ENCODE measurements at regions not wholly inside any gene's neighbourhood (a gene's known extent, or its start where the extent isn't known, plus 50 kb on each side); places are given as distances from the start of the nearest gene placed in this dataset.

DNA sequence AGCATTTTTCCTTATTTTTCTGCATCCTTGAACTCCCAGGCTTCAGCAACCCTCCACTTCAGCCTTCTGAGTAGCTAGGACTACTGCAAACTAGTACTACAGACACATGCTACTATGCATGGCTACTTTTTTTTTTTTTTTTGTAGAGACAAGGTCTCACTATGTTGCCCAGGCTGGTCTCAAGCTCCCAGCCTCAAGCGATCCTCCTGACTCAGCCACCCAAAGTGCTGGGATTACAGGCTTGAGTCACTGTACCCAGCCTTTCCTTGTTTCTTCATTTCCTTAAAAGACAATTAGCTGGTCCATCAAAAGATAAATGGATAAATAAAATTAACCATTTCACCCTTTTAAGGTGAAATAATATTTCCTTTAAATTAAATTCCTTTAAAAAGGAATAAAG lies 205.8 kb downstream of the SPTSSA start:
- no peak overlapping the region for H3K4me3 ChIP-seq (ENCODE audit: low read length)
- DNase-seq (ENCODE audit: low read depth, low spot score): no peak

DNA sequence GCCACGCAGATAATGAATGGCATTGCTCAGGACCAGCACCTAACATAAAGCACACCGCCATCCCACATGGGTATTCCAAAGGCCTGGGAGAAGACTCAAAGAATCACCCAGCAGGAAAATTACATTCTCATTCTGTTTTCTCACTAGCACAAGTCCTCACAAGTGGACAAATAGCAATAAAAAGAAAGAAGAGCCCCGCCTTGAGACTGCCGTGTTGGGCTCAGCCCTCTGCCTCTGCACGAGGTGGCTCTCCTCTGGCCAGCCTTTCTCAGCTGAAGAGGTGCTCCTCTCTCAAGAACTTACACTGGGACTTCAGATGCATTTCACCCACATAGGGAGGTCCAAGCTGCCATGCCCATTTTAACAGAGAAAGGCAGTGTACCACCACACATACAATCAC lies 207.5 kb downstream of the SPTSSA start:
- no peak for DNase-seq (ENCODE audit: low read depth, low spot score)
- H3K4me3 ChIP-seq (ENCODE audit: low read length): no peak overlapping the region

DNA sequence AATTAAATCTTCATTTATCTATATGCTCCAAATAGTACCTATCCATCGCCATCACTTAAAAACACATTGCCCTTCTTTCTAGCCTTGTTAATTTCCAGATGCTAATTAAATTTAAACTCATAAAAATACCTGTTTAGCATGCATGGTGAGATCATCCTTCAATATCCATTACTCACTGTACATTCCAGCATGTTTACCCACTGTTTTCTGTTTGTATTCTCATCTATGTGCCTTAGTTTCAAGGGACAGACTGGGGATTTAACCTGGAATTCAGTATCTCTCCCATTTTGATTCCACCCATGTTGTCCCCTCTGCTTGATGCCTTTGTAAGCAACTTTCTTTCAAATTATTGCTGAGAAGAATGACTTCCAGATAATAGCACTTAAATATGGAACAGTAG lies 208.0 kb downstream of the SPTSSA start:
- DNase-seq (ENCODE audit: low read depth, low spot score): no peak
- H3K4me3 ChIP-seq (ENCODE audit: low read length): no peak overlapping the region

DNA sequence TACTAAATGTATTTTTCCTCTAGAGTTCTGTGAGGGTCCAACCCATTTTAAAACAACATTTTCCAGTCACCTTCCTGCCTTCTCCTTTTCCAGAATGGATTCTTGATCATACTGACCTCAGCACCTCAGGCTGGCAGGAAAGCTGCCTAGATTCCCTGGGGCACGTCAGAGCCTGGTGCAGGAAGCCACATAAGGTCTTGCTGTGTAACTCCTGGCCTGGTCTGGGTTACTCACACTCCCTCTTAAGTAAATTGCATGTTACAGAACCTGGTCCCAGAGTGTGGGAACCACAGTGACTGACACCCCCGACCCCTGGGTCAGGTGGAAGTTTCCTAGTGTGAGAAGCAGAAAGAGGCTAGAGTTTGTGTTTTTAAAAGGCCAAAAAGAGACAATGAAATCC lies 209.8 kb downstream of the SPTSSA start:
- no peak for DNase-seq (ENCODE audit: low read depth, low spot score)
- no peak overlapping the region for H3K4me3 ChIP-seq (ENCODE audit: low read length)

DNA sequence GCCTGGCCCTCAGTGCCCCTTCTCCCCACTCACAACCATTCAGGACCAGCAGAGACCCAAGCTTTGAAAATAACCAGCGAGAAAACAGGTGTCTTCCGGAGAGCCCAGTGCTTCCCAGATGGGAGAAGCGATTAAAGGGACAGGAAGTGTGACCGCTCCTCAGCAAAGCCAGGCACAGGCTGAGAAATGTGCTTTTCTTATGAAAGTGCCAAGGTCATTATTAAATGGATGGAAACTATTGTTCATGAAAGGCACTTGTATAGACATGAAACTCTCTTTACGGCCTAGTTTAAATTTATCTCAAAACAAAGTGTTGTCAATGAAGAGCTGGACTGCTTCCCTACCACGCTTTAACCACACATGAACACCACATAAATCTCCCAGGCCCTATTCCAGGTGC lies 210.4 kb downstream of the SPTSSA start:
- no peak for DNase-seq (ENCODE audit: low read depth, low spot score)
- H3K4me3 ChIP-seq (ENCODE audit: low read length): no peak overlapping the region

DNA sequence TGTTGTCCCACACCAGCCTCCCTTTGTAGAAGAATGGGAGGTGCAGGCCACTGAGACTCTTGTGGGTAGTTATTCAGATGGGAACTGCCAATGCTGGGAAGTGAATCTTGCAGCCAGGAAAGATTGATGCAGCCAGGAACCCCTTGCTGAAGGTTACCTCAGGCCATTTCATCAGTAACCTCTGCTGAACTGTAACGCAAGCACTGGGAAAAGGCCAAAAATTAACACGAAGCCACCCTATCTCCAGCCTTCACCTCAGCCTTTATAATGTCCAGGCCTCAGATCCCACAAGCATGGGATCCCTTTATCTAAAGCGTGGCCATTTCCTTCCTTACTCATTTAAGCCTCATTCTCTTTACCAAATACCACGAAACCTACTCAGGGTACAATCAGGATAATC lies 211.1 kb downstream of the SPTSSA start:
- DNase-seq (ENCODE audit: low read depth, low spot score): no peak
- H3K4me3 ChIP-seq (ENCODE audit: low read length): no peak overlapping the region

DNA sequence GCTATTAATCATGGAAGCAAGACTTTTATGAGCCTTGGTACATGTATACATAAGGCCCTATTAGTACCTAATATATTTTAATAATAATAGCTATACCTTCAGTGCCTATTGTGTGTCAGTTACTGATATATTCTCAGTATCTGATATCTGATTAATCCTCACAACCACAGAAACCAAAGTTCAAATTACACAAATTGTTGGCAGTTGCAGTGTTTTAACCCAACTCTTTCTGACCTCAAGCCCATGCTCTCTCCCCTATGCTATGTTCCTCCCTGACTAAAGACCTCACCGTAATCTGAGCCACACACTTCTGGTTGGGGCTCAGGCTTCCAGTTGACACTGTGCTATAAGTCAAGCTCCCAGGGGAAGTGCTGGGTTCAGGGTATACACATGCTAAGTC lies 214.4 kb downstream of the SPTSSA start:
- no peak overlapping the region for H3K4me3 ChIP-seq (ENCODE audit: low read length)
- DNase-seq (ENCODE audit: low read depth, low spot score): no peak

DNA sequence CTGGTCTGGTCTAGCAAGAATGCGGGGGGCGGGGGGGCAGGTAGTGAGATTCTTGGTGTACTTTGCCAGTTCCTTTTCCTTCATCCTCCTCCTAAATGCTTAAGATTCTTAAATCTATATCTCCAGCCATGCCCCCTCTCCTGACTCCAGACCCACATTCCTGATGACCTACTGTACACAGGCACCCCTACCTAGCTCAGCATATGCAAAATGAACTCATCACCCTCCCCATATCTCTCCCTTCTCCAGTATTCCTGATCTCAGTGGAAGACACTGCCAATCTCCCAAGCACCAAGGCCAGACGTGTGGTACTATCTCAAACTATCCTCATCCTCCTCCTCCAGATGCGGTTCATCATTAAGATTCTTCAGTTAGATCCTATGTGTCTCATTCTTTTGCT lies 215.8 kb downstream of the SPTSSA start:
- H3K4me3 ChIP-seq (ENCODE audit: low read length): no peak overlapping the region
- no peak for DNase-seq (ENCODE audit: low read depth, low spot score)

DNA sequence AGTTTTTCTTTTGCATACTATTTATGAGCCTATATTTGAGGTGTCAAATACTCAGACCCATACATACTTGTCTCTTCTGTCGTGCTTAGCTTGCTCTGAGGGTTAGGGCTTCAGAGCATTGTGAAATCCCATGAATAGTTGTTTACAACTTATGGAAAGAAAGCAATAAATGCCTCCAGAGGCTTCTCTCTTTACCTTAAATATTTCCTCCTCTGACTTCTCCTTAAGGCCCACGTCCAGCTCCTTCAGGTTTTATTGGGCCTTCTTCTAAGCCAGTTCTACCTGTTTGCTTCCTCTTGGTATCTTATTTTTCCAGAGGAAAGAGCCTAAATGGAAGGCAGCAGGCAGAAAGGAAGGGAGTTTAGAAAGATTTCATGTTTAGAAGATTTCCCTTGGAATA lies 218.6 kb downstream of the SPTSSA start:
- no peak for DNase-seq (ENCODE audit: low read depth, low spot score)
- no peak overlapping the region for H3K4me3 ChIP-seq (ENCODE audit: low read length)

DNA sequence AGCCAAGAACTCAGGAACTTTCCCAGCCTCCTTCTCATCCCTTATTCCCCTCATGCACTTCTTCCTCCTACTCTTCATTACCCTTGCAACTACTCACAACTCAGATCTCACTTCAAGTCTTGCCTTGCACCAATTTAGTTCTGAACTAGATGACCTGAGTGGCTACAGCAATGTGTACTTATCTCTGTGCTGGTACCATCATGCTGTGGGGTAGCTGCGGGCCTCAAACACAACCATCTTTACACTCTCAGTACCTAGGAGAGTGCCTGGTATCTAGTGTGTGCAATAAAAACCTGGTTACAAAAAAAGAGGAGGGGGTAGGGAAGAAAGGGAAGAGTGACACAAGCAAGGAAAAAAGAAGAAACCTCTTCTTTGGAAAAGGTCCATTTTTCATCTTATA lies 219.0 kb downstream of the SPTSSA start:
- no peak overlapping the region for H3K4me3 ChIP-seq (ENCODE audit: low read length)
- no peak for DNase-seq (ENCODE audit: low read depth, low spot score)

DNA sequence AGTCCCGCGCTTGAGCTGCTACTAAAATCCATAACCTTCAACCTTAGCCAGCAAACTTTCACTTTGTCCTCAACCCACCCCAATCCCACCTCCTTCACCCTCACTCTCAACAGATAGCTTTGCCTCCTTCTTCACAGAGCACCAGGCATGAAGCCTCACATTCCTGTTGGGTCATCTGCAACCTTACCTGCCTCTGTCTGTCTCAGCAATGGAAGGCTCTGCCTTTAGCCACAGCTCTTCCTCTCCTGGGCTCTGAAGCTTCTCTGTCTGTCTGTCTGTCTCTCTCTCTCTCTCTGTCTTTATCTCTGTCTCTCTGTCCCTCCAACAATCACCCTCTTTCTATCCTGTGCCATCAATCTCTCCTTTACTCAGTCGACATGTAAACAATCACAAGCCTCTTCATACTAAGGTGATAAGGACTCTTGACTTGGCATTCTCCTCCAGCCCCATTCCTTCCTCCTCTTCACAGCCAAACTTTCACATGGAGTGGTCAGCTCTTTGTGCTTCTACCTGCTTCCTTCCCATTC lies 220.8 kb downstream of the SPTSSA start:
- no peak for DNase-seq (ENCODE audit: low read depth, low spot score)
- H3K4me3 ChIP-seq (ENCODE audit: low read length): no peak overlapping the region

DNA sequence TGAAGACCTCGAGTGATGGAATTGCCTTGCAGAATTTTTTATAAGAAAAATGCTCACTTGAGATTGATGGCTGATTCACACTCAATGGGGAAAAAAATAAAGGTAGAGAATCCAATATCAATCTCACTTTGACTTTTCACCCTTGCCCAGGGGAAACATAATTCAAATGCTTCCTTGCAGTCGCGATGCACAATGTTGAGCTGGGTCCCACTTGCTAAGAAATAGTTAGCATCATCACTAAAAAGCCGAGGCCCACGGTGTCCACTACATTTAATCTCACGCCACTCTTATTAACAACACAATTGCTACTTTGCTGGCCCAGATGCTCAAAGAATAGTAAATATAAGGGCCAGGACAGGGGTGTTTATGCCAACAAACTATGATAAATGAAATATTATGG lies 223.4 kb downstream of the SPTSSA start:
- no peak overlapping the region for H3K4me3 ChIP-seq (ENCODE audit: low read length)
- DNase-seq (ENCODE audit: low read depth, low spot score): no peak

DNA sequence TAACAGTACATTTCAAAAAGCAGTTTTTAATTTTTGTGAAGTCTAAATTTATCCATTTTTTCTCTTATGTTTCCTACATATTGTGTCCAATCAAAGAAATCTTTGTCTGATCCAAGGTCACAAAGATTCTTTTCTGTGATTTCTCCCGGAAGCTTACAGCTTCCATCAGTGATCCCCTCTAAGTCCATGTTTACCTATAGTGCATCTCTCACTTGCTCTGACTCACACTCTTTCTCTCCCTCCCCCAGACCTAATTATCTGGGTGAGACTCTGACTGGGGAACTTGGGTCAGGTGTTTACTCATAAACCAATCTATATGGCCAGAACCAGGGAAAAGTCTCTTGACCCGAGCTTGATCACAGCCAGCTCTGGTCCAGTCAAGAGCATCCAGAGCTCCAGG lies 224.4 kb downstream of the SPTSSA start:
- no peak for DNase-seq (ENCODE audit: low read depth, low spot score)
- no peak overlapping the region for H3K4me3 ChIP-seq (ENCODE audit: low read length)

DNA sequence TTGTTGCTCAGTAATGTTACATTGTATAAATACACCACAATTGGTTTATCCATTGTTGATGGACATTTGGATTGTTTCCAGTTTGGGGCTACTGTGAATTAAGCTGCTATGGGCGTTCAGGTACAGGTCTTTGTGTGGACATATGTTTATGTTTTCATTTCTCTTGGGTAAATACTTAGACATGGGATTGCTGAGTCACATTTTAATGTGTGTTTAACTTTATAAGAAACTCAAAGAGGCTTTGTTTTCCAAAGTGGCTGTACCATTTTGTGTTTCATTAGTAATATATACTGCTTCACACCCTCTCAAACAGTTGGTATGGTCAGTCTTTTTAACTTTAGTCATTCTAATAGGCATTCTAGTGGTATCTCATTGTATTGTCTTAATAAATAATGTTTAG lies 225.0 kb downstream of the SPTSSA start:
- no peak for DNase-seq (ENCODE audit: low read depth, low spot score)
- no peak overlapping the region for H3K4me3 ChIP-seq (ENCODE audit: low read length)

DNA sequence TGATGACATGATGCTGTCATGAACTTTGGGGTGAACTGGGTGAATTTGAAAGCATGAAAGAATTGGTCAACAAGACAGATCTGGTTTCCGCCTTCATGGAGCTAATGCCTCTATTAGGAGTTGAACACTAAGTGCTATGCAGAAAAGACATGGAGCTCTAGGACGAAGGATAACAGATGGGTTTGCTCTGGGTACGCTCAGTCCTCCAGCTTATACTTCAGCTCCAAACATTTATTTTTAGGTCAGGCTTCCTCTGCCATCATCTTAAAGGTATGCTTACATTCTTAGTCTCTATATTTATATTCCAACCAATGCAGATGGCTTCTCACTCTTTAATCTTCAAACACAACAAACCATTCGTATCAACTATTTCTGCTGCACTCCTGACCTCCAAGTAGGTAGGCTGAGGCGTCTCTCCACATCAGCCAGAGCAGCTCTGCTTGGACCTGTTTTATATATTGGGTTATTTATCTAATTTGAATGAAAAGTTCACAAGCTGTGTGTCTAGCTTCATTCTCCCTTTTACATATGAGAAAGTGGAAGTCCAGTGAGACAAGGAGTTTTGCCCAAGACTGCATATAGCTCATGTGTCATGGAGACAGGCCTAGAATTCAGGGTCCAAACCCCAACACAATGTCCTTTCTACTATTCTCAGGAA lies 226.3 kb downstream of the SPTSSA start:
- no peak for DNase-seq (ENCODE audit: low read depth, low spot score)
- no peak overlapping the region for H3K4me3 ChIP-seq (ENCODE audit: low read length)

DNA sequence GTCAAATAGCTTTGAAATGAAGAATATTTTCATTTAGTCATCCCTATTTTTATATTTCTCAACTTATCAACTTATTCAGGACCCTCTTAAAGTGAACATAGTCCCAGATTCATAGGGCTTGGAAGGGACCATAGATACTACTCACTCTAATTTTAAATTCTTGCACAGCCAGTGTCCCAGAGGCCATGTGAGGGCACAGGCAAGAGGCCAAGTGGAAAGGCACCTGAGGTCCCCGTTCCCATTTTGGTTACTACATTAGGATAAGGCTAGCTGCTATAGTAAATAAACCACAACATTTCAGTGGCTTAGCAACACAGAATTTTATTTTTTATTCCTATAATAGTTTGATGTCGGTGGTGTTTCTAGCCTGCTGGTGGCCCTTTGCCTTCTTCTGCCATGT lies 227.8 kb downstream of the SPTSSA start:
- no peak for DNase-seq (ENCODE audit: low read depth, low spot score)
- H3K4me3 ChIP-seq (ENCODE audit: low read length): no peak overlapping the region

DNA sequence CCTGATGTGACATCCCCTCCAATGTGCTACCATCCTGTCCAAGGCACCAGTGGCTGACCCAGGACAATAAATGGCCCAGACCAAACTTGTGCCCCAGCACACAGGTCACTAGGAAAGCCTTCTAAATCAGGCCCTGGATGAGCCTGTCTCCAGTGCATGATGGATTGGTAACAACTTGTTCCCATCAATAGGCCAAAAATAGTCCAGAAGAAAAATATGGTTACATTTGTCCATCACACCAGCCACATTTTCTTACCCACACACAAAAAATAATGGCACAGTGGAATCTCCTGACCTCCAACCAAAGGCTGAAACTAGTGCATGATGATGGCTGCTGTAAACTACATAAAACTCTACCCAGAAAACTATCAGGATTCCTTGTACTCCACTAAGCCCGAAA lies 228.4 kb downstream of the SPTSSA start:
- no peak overlapping the region for H3K4me3 ChIP-seq (ENCODE audit: low read length)
- DNase-seq (ENCODE audit: low read depth, low spot score): no peak

DNA sequence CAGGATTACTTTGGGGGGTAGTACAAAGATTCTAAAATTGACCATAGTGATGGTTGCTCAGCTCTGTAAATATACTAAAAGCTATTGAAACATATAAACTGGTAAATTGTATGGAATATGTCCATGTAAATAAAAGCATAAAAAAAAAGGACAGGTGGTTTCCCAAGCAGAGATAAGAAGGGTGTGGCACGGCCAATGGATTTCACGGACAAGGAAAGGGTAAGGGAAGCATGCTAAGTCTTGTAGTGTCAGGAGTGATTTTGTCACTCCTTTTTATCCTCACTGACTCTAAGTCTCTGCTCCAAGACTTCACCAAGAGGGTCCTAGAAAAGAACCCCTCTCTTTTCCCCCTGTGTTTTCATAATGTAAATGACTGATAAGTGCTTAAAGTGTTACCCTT lies 229.2 kb downstream of the SPTSSA start:
- H3K4me3 ChIP-seq (ENCODE audit: low read length): no peak overlapping the region
- no peak for DNase-seq (ENCODE audit: low read depth, low spot score)

DNA sequence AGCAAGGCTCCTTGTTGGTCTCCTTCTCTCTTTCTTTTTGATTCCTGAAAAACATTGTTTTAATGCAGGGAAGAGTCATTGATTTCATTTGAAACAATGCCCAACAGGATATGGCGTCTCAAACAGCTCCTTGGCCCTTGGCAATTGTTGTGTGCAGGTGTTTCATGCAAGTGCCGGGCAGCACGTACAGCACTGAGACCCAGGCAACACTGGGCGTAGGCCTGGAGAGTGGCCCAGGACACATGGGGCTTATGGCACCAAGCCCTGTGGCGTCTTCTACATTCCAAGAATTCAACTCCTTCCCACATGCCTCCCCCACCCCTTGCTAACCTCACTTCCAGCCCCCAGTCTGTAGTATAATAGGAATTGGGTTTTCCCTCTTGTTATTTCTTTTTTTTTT lies 230.4 kb downstream of the SPTSSA start:
- H3K4me3 ChIP-seq (ENCODE audit: low read length): no peak overlapping the region
- no peak for DNase-seq (ENCODE audit: low read depth, low spot score)

DNA sequence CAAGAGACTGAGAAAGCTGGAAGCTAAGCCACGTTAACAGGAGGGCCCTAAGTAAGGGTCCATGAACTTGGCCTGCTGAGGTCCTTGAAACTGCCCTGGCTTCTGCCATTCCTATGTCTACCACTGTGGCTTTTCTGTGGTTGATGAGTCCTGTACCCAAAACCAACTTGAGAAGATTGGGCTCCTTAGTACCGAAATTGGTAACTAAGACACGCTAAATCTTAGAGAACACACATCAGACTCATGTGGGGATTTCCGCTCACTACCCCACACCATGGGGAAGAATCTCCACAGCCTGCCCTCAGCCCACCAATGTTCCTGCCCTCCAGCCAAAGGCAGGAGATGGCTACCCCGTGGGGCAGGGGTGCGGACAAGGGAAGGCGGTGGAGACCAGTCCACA lies 232.9 kb downstream of the SPTSSA start:
- no peak for DNase-seq (ENCODE audit: low read depth, low spot score)
- H3K4me3 ChIP-seq (ENCODE audit: low read length): no peak overlapping the region

DNA sequence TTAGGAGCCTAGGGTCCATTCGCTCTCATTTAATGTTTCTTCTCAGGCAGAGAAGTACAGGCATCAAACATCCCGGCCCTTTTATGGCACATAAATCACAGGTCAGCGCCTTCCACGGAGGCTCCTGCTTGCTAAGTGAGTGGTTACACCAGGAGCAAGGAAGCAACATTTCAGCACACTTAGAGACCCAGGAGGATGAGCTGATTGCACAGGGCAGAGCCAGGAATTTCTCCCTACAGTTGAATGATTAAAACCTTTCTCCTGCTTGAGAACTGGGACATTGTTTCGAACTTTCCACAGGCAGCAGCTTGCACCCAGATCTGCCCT lies 233.4 kb downstream of the SPTSSA start:
- no peak overlapping the region for H3K4me3 ChIP-seq (ENCODE audit: low read length)
- DNase-seq (ENCODE audit: low read depth, low spot score): no peak
